DMS53 (cell line): ENCODE measurements at regions not wholly inside any gene's neighbourhood (a gene's known extent, or its start where the extent isn't known, plus 50 kb on each side); places are given as distances from the start of the nearest gene placed in this dataset.
"Not testable (repeated sequence)": the region's sequence is repeated elsewhere in the genome, so short reads cannot be mapped to it uniquely, and the experiment has no call there.

Experiments
- DNase-seq: peaks from one replicate; lab custom pipeline; 2025; lab: John Stamatoyannopoulos, UW

- no peak for DNase-seq
Measured at GRCh38 chr6:8906699-8907098, 471.4 kb upstream of the SLC35B3 start.

GRCh38 chr6:8905757-8906156 is 470.4 kb upstream of the SLC35B3 start:
- DNase-seq: no peak

- peak; percentile 34 for DNase-seq
Measured at GRCh38 chr6:8904754-8905153, 469.4 kb upstream of the SLC35B3 start.

- no peak for DNase-seq
Measured at GRCh38 chr6:8900056-8900455, 464.7 kb upstream of the SLC35B3 start.

GRCh38 chr6:8889514-8889913 is 454.2 kb upstream of the SLC35B3 start:
- DNase-seq: no peak

- peak; percentile 36 for DNase-seq
Measured at GRCh38 chr6:8888468-8888867, 453.1 kb upstream of the SLC35B3 start.

GRCh38 chr6:8881663-8882062 is 446.3 kb upstream of the SLC35B3 start:
- DNase-seq: no peak

- DNase-seq: no peak
Measured at GRCh38 chr6:8879334-8879733, 444.0 kb upstream of the SLC35B3 start.

- DNase-seq: no peak
Measured at GRCh38 chr6:8875986-8876385, 440.6 kb upstream of the SLC35B3 start.

- DNase-seq: no peak
Measured at GRCh38 chr6:8872589-8872988, 437.2 kb upstream of the SLC35B3 start.

- DNase-seq: no peak
Measured at GRCh38 chr6:8865451-8865850, 430.1 kb upstream of the SLC35B3 start.

- peak; percentile 37 for DNase-seq
Measured at GRCh38 chr6:8860671-8861070, 425.3 kb upstream of the SLC35B3 start.

- DNase-seq: no peak
Measured at GRCh38 chr6:8859501-8859900, 424.2 kb upstream of the SLC35B3 start.

- no peak for DNase-seq
Measured at GRCh38 chr6:8858854-8859331, 423.5 kb upstream of the SLC35B3 start.

GRCh38 chr6:8857160-8857559 is 421.8 kb upstream of the SLC35B3 start:
- DNase-seq: no peak

GRCh38 chr6:8855411-8855810 is 420.1 kb upstream of the SLC35B3 start:
- DNase-seq: no peak

GRCh38 chr6:8852332-8852731 is 417.0 kb upstream of the SLC35B3 start:
- DNase-seq: no peak

- not testable (repeated sequence) for DNase-seq
Measured at GRCh38 chr6:8846680-8847079, 411.3 kb upstream of the SLC35B3 start.

- DNase-seq: no peak
Measured at GRCh38 chr6:8845690-8846089, 410.3 kb upstream of the SLC35B3 start.

- DNase-seq: no peak
Measured at GRCh38 chr6:8844968-8845367, 409.6 kb upstream of the SLC35B3 start.

- DNase-seq: no peak
Measured at GRCh38 chr6:8839626-8840025, 404.3 kb upstream of the SLC35B3 start.

GRCh38 chr6:8837343-8837742 is 402.0 kb upstream of the SLC35B3 start:
- DNase-seq: no peak

- not testable (repeated sequence) for DNase-seq
Measured at GRCh38 chr6:8832695-8833094, 397.4 kb upstream of the SLC35B3 start.

- no peak for DNase-seq
Measured at GRCh38 chr6:8831366-8832152, 396.2 kb upstream of the SLC35B3 start.
